OCI-LY7 (cell line): ENCODE measurements at regions not wholly inside any gene's neighbourhood (a gene's known extent, or its start where the extent isn't known, plus 50 kb on each side); places are given as distances from the start of the nearest gene placed in this dataset.

ENCODE experiments used
- BruUV-seq: library from RNA; stranded (reverse); fragments of 400-500 nt; replicated peaks from 2 replicates; lab custom pipeline; 2021; lab: Mats Ljungman, UMichigan
- CTCF ChIA-PET: fragments of 300-600 bp; sonication (Branson Sonifier 250); formaldehyde crosslinking; loops from one replicate; lab custom pipeline; 2022; ENCODE audit warnings: antibody characterized with exemption; ENCODE audit not compliant: unreplicated experiment; lab: Charles Lee
- POLR2A ChIA-PET: fragments of 300-600 bp; sonication (Branson Sonifier 250); formaldehyde crosslinking; loops from one replicate; lab custom pipeline; 2022; ENCODE audit warnings: antibody characterized with exemption; lab: Charles Lee
- DNase-seq: peaks from one replicate; pipeline ENCODE4 v3.0.0-alpha.2; 2015; ENCODE audit warnings: low spot score
- H2AFZ ChIP-seq: fragments of 200-600 bp; sonication (generic), shearing (Covaris generic); 2 replicates; pipeline ENCODE4 v1.6.1; 2014; ENCODE audit warnings: mild to moderate bottlenecking, antibody characterized with exemption, low read length, moderate library complexity
- H3K27ac ChIP-seq: fragments of 200-600 bp; sonication (generic); 2 replicates; pipeline ENCODE4 v1.5.1; 2014; ENCODE audit warnings: mixed run types, low read depth, mild to moderate bottlenecking, moderate library complexity, low read length, inconsistent platforms; ENCODE audit not compliant: poor library complexity, severe bottlenecking
- H3K36me3 ChIP-seq: fragments of 200-600 bp; sonication (generic); 2 replicates; pipeline ENCODE4 v1.6.1; 2014; ENCODE audit warnings: mild to moderate bottlenecking, antibody characterized with exemption, low read length, moderate library complexity, mixed read lengths; ENCODE audit not compliant: insufficient read depth
- H3K4me1 ChIP-seq: fragments of 200-600 bp; sonication (generic); 2 replicates; pipeline ENCODE4 v1.5.1; 2014; ENCODE audit warnings: mild to moderate bottlenecking, low read length; ENCODE audit not compliant: insufficient read depth, poor library complexity, severe bottlenecking
- H3K4me2 ChIP-seq: fragments of 200-600 bp; sonication (generic); 2 replicates; pipeline ENCODE4 v1.6.1; 2014; ENCODE audit warnings: mild to moderate bottlenecking, low read length
- H3K4me3 ChIP-seq: fragments of 200-600 bp; sonication (generic); 2 replicates; pipeline ENCODE4 v1.5.1; 2014; ENCODE audit warnings: mild to moderate bottlenecking, low read depth, low read length; ENCODE audit not compliant: poor library complexity, severe bottlenecking
- H3K79me2 ChIP-seq: fragments of 200-600 bp; sonication (generic); 2 replicates; pipeline ENCODE4 v1.6.1; 2016; ENCODE audit warnings: low read depth, mild to moderate bottlenecking, low read length, moderate library complexity, mixed read lengths; ENCODE audit not compliant: insufficient read depth
- H3K9me2 ChIP-seq: fragments of 200-600 bp; sonication (generic); 2 replicates; pipeline ENCODE4 v1.6.1; 2016; ENCODE audit warnings: mild to moderate bottlenecking, low read length, mixed read lengths; ENCODE audit not compliant: insufficient read depth
- H3K9me3 ChIP-seq: fragments of 200-600 bp; sonication (generic); 2 replicates; pipeline ENCODE4 v1.6.1; 2014; ENCODE audit warnings: mild to moderate bottlenecking, mixed run types, low read length, mixed read lengths
- H4K20me1 ChIP-seq: fragments of 200-600 bp; sonication (generic); 2 replicates; pipeline ENCODE4 v1.6.1; 2014; ENCODE audit warnings: mild to moderate bottlenecking, antibody characterized with exemption, low read length, moderate library complexity, mixed read lengths; ENCODE audit not compliant: insufficient read depth
- CTCF ChIP-seq: fragments of 200-600 bp; sonication (generic); conservative IDR thresholded peaks from 2 replicates; pipeline ENCODE4 v1.5.1; 2014; ENCODE audit warnings: mild to moderate bottlenecking, antibody characterized with exemption, low read length, moderate library complexity, mixed read lengths
- EZH2phosphoT487 ChIP-seq: fragments of 200-600 bp; sonication (generic); IDR thresholded peaks from 2 replicates; pipeline ENCODE4 v1.6.1; 2018; ENCODE audit warnings: low read depth, borderline replicate concordance, mild to moderate bottlenecking, mixed run types, antibody characterized with exemption, low read length, moderate library complexity, mixed read lengths
- intact Hi-C: fragments of 100-400 bp; cut with micrococcal nuclease; formaldehyde crosslinking; loops from one replicate; pipeline ENCODE4 v1.10.0; 2022; ENCODE audit not compliant: unreplicated experiment

GRCh38 chr15:58309963-58310928 lies 121.5 kb upstream of the LIPC start:
- Histone ChIP-seq H4K20me1 (no peaks in the 10 kb centered on the region), H3K79me2 (no peaks in the 10 kb centered on the region), H3K4me1 (peaks cover 11% of the 10 kb centered on the region), H3K4me3 (no peak overlapping the region), H3K9me3 (no peaks in the 10 kb centered on the region), H3K9me2 (no peaks in the 10 kb centered on the region), H3K4me2 (no peak overlapping the region), H3K27ac (no peak overlapping the region), H3K36me3 (no peaks in the 10 kb centered on the region), H2AFZ (no peak overlapping the region)
- no TSS peak for BruUV-seq
- intact Hi-C loops: no loop called here
- ChIA-PET POLR2A (no interaction called here), CTCF (no interaction called here)
- no peak for DNase-seq
- TF ChIP-seq CTCF (no peak), EZH2phosphoT487 (no peak)

- TF ChIP-seq EZH2phosphoT487 (no peak), CTCF (no peak)
- no peaks in the 10 kb centered on the region for H3K9me3 ChIP-seq
- no peak for DNase-seq
- intact Hi-C loops: no loop called here
- no peaks in the 10 kb centered on the region for H3K36me3 ChIP-seq
- H3K4me1 ChIP-seq: peaks cover 15% of the 10 kb centered on the region
- H3K4me3 ChIP-seq: no peak overlapping the region
- no peak overlapping the region for H2AFZ ChIP-seq
- no peak overlapping the region for H3K27ac ChIP-seq
- ChIA-PET POLR2A (no interaction called here), CTCF (no interaction called here)
- no peak overlapping the region for H3K4me2 ChIP-seq
- H4K20me1 ChIP-seq: no peaks in the 10 kb centered on the region
- BruUV-seq: no TSS peak
- H3K79me2 ChIP-seq: no peaks in the 10 kb centered on the region
- H3K9me2 ChIP-seq: no peaks in the 10 kb centered on the region
These were observed 120.2 kb upstream of the LIPC start for GRCh38 chr15:58311556-58311955.

GRCh38 chr15:58312031-58312430 lies 119.8 kb upstream of the LIPC start:
- Histone ChIP-seq H3K4me2 (no peak overlapping the region), H3K4me1 (peaks cover 15% of the 10 kb centered on the region), H3K4me3 (no peak overlapping the region), H4K20me1 (no peaks in the 10 kb centered on the region), H3K36me3 (no peaks in the 10 kb centered on the region), H3K79me2 (no peaks in the 10 kb centered on the region), H3K9me2 (no peaks in the 10 kb centered on the region), H3K27ac (no peak overlapping the region), H3K9me3 (no peaks in the 10 kb centered on the region), H2AFZ (no peak overlapping the region)
- intact Hi-C loops: no loop called here
- no TSS peak for BruUV-seq
- ChIA-PET POLR2A (no interaction called here), CTCF (no interaction called here)
- TF ChIP-seq CTCF: no peak
- no peak for TF ChIP-seq EZH2phosphoT487
- no peak for DNase-seq
